Stimulated activated naive CD4-positive, alpha-beta T cell (primary cell): ENCODE measurements at regions not wholly inside any gene's neighbourhood (a gene's known extent, or its start where the extent isn't known, plus 50 kb on each side); places are given as distances from the start of the nearest gene placed in this dataset.

Experiments
- DNase-seq, 6 experiments: peaks; one replicate each; lab custom pipeline; 2025; lab: John Stamatoyannopoulos, UW

DNA sequence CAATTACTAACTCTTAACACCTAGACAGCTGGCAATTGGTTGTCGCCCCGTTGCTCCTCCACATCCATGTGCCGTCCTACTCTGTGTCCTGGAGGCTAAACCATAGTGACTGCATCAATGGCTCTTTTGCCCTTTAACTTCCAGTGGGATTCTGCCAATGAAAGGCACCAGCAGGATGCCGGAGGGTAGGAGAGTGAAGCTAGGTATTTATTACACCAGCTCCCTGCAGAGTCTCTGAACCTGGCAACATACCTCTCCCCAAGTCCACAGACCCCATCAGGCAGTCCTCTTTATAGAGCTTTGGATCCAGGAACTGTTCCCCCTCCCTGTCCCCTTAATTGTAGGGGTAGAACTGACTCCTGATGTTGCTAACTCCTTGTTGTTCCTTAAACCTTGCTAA, 426.8 kb downstream of the HNRNPD start:
- no peak for DNase-seq

DNA sequence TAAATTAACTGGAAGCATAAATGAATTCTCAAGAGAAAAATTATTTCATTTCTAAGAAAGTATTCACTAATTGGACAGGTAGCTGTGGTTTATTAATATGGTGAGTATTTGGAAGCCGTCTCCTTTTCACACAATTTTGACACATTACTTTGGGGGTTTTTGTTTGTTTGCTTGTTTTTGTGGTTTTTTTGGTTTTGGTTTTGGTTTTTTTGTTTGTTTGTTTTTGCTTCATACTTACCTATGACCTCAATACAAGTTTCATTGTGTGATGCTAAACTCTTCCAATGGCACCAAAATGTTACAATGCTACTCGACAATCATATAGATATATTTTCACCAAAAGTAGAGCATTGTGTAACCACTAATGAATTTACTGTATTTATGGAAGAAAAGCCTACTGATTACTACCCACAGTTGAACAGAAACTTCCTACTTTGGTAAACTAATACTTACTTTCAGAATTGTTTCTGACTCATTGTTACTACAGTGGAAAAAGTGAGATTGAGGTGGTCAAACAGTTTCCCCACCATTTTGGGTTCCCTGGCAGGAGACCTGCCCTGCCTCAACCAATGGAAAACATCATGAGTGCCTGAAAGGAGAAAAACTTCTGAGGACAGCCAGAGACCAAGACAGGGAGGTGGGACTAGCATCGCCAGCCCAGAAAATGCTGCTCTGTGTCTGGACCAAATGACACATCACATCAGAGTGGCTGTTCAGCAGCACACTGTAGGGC, 443.1 kb downstream of the HNRNPD start:
- DNase-seq: no peak

DNA sequence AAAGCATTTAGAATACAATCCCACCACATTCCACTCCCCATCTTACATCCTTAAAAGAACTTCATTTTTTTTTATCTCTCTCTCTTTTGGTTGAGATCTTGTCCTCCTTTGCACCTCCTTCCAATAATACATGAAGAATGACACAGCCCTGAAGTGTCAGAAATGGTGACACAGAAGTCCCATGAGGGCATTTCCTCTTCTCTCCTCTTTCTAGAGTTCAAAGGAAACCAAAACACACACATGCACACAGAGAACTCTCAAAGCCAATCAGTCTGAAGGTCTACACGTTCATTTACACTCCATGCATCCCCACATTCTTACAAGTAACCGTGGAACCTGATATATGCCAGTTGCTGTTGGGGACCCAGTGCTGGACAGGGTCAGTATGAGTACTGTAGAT, 450.7 kb downstream of the HNRNPD start:
- no peak for DNase-seq

DNA sequence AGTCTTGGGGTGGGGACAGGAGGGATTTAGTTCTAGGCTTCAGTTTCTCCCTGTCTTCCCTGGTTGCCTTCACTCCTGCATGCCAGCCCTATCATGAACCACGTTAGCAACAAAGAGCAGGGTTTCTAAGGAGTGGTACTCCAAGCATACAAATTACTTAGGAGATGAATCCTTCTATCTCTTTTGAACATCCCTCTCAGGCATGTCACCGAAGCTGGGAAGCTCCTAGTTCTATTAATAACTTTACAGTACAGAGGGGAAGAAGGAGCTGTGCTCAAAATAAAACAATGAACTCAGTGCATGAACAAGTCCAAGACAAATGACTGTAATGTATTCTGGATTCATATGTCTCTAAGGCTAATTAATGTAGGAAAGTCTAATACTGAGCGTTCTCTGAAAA, 450.6 kb upstream of the RASGEF1B start:
- no peak for DNase-seq

DNA sequence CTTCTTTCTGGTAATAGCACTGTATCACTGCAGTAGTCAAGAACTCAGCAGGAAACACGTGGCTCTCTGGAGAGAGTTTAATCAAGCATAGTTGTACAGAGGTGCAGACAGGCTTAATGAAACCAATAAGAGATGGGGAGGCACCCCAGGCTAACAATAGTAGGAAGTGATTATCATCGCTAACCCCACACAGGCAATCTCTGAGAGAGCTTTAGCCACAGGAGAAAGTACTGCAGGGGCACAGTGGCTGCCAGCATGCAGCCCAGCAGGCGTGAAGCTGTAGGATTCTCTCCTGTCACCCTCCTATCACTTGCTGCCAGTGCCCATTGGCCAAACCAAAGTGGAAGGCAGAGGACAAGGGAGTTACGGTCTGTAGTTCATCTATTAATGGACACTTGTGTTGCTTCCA, 450.0 kb upstream of the RASGEF1B start:
- DNase-seq: no peak

DNA sequence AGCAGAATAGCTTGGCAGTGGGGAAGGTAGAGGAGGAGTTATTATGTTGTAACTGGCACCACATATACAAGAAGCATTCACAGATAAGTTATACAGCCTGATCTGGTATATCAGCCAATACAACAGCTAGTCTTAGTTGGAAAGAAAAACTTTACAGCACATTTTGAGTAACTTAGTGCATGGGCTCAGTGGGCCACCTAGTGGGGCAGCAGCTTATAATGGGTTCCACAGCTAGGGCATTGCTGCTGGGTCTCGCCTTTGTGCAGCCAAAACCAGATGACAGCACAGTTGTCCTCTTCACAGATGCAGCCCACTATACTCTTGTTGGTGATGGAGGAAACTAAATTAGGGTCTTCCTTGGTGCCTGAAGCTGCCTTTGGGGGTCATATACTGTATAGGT, 448.1 kb upstream of the RASGEF1B start:
- no peak for DNase-seq

DNA sequence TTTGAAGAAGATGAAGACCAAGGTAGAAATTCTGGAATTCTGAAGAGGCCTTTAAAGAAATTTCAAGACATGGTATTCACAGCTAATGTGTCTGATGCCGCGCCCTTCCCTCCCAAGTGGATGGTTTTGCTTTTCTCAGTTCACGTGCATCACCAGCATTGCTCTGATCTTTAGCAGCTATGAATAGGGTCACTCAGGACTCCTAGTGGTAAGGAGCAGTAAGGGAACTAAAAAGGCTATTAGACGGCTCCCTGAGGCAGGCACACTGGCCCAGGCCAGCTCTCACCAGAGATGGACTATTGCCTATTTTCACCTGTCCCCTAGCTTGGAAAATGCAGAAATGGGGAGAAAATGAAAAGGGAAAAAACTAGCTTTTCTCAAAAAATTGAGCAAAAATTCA, 447.5 kb upstream of the RASGEF1B start:
- DNase-seq: no peak

DNA sequence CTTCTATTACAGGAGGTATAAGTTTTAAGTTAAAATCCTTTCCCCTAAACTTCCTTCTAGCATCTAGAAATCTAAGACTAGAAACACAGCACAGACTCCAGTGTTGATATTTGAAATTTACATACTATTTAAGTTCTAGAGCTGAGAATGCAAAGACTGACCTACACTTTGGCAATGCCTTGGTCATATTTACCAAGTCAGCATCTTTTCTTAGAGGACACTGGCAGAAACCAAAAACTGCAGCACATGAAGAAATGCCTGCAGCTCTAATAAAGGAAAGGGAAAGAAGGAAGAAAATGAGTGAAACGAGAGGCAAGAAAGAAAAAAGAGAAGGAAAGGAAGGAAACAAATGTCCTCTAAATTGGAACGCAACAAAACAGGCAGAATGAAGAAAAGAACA, 443.7 kb upstream of the RASGEF1B start:
- DNase-seq: no peak

DNA sequence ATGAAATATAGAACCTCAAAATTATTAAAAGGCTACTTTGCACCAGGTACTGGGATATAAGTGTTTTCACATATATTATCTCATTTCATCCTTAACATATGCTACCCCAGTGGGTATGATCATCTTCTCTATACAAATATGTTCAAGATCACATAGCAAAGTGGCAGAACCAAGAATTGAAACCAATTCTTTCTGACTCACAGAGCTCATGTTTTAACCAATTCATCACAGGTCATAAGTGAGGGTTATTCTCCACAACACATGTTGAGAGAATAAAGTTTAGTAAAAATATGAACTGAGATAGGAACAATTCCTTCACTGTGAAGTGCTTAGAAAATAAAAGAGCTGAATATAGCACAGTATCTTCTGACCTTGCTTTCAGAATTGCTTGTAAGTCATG, 442.9 kb upstream of the RASGEF1B start:
- no peak for DNase-seq

DNA sequence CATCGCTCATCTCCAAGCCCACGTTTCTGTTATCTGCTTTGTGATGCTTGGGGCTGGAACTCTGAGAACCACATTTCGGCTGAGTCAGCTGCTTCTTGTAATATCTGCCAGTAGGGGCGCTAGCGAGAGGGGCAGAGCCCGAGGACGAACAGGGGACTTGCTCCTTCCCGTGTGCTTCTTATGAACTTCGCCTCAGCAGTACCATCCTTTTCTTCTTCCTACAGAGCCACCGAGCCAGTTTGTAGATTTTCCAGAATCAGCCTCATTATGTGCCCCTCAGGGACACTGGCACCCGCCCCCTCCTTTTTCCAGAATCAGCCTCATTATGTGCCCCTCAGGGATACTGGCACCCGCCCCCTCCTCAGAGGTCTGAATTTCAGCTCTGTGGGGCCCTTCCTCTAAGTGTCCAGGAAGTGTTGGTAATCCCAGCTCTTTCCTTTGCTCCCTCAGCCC, 441.7 kb upstream of the RASGEF1B start:
- peak; percentile 3 to 66 (median 32) for DNase-seq

DNA sequence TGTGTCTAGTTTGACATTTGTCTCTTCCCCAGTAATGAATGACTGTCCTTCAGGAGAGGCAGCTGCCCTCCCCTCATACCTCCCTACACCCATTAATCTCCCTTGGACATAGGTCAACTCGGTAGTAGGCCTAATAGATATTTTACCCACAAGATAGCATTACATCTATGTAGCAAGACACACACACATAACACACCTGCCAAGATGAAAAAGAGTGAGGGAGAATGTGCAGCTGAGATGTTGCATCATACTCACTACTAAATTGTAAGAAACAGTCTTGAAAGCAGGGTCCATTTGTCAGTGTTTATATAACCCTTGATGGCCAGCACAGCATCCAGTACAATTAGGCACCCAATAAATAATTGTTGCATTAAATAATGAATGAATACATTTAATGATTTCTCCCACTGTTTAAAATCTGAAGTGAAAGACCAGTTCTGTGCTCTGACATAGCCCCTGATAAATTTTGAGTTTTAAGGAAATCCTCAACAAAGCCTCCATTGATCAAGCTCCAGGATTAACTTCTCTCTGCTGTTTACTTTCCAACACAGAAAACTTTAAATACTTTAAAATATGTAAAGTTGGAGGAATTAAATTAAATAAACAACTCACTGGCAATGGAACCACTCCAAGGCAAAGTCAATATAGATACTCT, 440.8 kb upstream of the RASGEF1B start:
- no peak for DNase-seq

DNA sequence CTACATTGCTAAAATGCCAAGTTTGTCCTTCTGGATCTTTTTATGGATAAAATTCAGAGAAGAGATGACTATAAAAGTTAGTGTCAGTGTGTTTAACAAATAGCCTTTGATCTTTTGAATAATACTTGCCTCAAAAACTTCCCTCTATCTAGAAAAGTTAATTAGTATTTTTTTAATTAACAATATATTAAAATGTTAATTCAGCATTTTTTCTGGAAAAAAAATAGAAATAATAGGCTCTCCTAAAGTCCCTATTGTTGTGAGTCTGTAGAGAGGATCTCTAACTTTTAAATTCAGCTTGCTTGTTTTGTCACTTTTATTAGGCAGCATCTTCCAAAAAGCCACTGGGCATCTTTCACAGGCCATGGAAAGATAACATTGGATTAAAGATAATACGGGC, 435.2 kb upstream of the RASGEF1B start:
- no peak for DNase-seq

DNA sequence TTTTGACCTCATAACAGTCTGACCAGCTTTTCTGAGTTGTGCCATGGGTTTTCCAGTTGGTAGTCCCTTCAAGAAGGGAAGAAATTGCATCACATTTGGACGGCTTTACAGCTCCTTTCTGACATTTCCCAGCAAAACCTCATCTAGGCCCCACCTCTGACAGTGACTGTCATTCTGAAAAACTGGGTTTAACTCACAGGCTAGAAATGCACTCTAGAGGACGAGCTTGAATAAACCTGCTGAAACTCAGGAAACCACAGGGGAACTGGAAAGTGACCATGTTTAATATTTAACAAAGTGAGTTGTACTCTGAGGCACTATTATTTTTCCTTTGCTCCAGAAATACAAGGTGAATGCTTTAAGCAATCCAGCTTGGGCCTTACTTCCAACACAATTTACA, 434.3 kb upstream of the RASGEF1B start:
- DNase-seq: no peak

DNA sequence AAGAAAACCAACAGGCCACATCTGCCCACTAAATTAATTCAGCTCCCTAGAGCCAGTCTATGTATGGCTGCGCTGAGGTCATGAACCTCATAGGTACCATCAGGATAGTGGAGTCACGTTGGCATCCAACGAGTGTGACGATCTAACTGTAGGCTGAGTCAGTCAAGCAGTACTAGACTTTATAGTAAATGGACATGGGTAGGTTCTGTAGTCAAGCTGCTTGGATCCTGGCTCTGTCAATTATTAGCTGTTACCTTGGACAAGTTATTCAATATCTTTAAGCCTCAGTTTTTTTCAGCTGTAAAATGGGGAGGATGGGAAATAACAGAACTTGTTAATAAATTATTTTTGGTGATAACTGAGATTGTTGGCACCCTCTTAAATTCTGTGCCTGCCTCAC, 432.4 kb upstream of the RASGEF1B start:
- DNase-seq: no peak

DNA sequence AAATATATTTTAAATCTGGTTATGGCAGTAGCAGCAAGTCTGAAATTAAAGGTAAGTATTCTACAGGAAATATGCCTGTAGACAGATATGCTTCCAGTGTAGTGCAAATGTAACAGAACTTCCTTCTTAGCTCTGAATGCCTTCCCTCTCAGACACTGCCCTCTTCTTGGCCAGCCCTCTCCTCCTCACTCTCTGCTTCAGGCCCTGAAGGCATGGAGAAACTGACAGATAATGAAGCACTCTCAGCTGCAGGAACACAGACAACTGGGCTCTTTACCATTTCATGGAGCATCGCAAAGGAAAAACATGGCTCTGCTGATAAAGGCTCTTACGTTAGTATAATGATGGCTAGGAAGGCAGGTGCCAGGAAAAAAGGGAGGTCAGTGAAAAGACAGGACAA, 431.5 kb upstream of the RASGEF1B start:
- DNase-seq: no peak

DNA sequence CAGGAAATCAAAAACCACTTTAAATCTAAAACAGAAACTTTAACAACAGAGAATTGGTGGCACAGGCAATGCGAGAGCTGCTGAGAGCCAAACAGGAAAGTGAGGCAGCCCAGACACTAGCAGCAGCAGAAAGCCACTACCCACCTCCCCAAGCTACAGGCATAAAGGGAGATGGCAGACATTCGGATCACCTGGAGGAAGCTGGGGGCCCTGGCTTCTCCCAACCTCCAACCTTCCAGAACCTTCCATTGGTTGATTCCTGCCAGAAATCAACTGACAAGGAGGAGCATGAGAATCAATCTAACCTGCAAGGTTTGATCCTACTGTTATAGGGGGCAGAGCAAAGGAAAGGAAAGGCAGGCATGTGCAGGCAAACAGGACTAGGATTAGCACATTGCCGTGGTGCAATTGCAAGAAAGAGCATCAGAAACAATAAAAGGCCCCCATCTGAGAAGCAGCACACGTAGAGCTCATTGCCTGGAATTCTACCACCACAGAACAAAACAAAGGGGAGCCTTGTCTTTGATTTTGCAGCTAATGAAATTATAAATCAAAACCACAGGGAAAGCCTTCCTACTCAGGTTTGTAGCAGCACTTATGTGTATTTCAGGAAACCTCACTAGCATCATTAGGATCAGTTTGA, 427.3 kb upstream of the RASGEF1B start:
- DNase-seq: peak in 1 of 6 experiments; percentile 20

DNA sequence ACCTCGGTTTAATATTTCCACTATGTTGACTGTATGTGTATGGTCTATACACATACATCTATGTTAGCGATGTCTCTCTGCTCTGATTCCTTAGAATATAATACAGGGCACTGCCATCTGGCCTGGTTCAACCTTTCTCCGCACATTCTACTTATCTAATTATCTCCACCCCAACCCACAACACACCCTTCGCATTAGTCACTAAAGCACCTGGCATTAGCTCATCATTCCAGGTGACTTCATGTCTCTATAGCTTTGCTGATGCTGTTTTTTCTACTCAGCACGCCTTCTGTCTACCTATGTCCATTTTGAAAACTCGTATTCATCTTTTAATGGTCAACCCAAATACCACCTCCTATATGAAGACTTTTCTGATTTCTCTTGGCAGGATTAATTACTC, 425.2 kb upstream of the RASGEF1B start:
- DNase-seq: no peak

DNA sequence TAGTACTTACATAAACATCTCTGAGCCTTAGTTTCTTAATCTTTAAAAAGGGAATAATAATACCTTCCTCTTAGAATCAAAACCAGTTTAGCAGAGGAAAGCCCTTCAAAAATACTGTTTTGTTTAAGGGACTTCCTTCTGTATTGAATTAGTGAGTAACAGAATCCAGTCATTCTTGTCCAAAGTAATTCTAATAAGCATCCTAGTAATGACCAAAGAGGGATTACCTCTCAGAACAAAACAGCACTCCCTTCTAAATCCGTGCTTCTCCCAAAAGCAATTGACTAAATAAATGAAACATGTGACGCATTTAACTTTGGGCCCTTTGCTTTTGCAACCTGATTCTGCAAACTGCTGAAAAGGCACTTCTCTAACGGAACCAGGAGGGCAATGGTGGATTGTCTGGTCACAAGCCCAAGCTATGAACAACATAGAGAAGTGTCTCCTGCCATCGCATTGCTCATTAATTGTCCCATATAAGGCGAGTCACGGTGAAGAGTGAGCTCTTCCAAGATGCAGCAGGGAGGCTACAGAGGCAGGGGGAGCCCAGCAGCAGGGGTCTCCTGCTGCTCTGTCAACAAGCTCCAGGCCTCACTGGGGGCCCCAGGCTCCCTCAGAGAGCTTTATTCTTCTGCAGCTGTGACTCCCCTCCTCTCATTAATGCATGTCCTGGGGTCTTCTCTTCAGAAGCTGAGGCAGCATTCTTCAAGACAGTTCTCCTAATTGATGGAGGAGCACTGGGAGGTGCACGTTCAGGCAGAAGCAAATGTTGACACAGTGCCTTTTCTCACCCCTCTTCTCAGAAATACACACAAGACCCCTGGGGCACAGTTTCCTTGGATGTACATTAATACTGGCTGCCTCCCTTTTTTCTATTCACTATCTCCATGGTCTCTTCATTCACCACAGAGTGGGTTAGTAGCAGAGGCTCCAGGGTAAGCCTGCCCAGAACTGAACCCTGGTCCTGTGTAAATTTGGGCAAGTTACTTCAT, 419.6 kb upstream of the RASGEF1B start:
- no peak for DNase-seq

DNA sequence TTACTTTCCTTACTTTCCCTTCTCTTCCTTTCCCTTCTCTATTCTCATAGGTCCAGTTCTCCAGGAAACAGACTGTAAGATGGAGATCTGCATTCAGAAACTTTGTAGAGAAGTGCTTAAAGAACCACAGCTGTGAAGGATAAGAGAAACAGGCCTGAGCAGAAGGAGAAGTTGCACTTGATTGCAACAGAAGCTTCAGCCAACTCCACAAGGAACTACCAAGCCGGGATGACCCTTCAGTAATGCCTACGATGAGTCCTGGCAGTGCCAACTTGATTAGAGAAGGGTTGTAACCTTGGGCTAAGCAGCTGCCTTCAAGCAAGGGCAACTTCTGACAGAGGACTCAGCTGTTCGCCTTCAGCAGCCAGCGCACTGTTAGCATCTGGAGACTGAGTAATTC, 413.3 kb upstream of the RASGEF1B start:
- DNase-seq: no peak

DNA sequence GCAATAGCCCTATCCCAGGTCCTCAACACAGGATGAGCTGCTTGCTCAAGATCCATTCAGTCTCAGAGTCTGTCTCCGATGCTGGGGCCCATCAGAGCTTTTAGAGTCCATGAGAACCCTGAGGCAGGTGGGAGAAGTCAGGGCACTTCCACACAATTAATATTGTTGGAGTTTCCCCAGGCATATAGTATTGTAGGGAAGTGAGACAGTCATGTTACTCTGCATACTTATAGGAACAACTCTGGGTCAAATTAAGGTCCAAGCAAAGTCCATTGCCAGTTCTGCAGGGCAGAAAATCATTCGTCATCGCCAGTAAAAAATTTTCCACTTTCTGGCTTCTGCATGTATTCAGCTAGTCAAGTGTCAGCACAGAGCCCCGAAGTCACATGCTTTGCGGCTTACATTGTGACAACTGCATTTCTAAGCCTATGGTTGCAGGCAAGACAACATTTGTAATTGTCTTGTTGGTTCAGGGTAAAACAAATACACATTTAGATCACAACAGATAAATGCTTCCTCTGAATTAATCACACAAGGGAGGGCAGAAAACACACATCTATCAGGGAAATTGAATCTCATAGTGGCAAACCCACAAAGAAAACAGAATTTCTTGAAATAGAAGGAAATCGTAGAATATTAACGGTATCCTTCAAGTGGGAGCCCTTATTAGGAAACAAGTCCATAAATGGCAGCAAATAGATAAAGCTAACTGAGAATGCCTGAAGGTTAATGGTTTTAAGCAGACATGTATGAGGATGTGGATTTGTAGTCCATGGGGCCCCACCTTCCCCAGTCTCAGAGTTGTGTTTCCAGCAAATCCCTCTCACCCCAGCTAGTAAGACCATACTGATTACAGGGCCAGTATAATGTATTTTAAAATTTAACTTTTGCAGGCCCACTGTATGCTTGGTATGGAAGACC, 412.1 kb upstream of the RASGEF1B start:
- DNase-seq: no peak

DNA sequence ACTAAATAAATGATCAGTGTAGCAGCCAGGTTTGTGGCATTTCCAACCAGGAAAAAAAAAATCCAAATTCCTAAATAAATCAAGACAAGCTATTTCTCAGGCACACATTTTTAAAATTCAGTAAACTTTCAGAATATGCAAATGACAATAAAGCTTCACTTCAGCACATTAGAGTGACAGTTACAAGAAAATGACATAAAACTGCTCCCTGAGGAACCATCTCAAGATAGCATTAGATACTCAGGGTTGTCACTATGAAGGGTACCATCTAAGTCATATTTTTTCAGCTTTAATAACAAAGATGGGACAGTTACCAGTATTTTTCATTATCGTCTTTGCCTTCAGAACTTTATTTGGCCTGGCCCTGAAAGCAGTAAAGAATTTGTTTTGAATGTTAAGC, 411.3 kb upstream of the RASGEF1B start:
- no peak for DNase-seq
